CD4-positive, alpha-beta T cell (primary cell): ENCODE measurements at regions not wholly inside any gene's neighbourhood (a gene's known extent, or its start where the extent isn't known, plus 50 kb on each side); places are given as distances from the start of the nearest gene placed in this dataset.

Source experiments
- ATAC-seq: fragments of 200-7000 bp; cut with Tn5 transposase; one replicate; pipeline ENCODE4 v1.10.0; 2022; ENCODE audit warnings: mild to moderate bottlenecking; ENCODE audit not compliant: poor library complexity
- CTCF ChIA-PET: fragments of 350-600 bp; sonication (Branson Sonifier 250); formaldehyde crosslinking; loops from one replicate; lab custom pipeline; 2021; ENCODE audit warnings: antibody characterized with exemption, inconsistent platforms; lab: Charles Lee
- POLR2A ChIA-PET: fragments of 350-600 bp; sonication (Branson Sonifier 250); formaldehyde crosslinking; loops from one replicate; lab custom pipeline; 2021; ENCODE audit warnings: antibody characterized with exemption, inconsistent platforms; lab: Charles Lee
- DNase-seq, 14 experiments: peaks; one replicate each; pipeline ENCODE4 v3.0.0-alpha.2; 2013 to 2020; ENCODE audit warnings: mixed read lengths in 2 of 14
- H3K27ac ChIP-seq, 2 donors: one replicate each; pipeline versions ENCODE4 v1.5.1 to v1.7.0; 2013; ENCODE audit warnings: low read length in 2 of 2, low read depth in 1 of 2, mild to moderate bottlenecking in 1 of 2
- H3K27me3 ChIP-seq, 2 experiments: 1 replicate in 1 of 2; 2 replicates in 1 of 2; pipeline versions ENCODE4 v1.6.1 to v1.7.0; 2013; ENCODE audit warnings: low read length in 2 of 2, control low read depth in 1 of 2, mild to moderate bottlenecking in 1 of 2, moderate library complexity in 1 of 2; ENCODE audit not compliant: insufficient read depth in 2 of 2, control insufficient read depth in 1 of 2
- H3K36me3 ChIP-seq: one replicate; pipeline ENCODE4 v1.6.1; 2013; ENCODE audit warnings: low read length, control low read depth; ENCODE audit not compliant: insufficient read depth
- H3K4me1 ChIP-seq: one replicate; pipeline ENCODE4 v1.6.1; 2013; ENCODE audit warnings: low read length, control low read depth; ENCODE audit not compliant: insufficient read depth
- H3K4me3 ChIP-seq: one replicate; pipeline ENCODE4 v1.5.1; 2013; ENCODE audit warnings: mild to moderate bottlenecking, low read length, moderate library complexity
- H3K9me3 ChIP-seq, 2 experiments: 1 replicate in 1 of 2; 2 replicates in 1 of 2; pipeline versions ENCODE4 v1.6.1 to v1.7.0; 2013; ENCODE audit warnings: low read length in 2 of 2, mild to moderate bottlenecking in 2 of 2, control low read depth in 1 of 2, moderate library complexity in 1 of 2; ENCODE audit not compliant: control insufficient read depth in 1 of 2, insufficient read depth in 1 of 2
- H3K27ac Mint-ChIP-seq: one replicate; pipeline ENCODE4 v1.8.0; 2020; ENCODE audit warnings: mixed read lengths
- H3K27me3 Mint-ChIP-seq: one replicate; pipeline ENCODE4 v1.8.0; 2021; ENCODE audit warnings: mixed read lengths
- H3K36me3 Mint-ChIP-seq: one replicate; pipeline ENCODE4 v1.8.0; 2021; ENCODE audit warnings: low read depth, mixed read lengths
- H3K4me1 Mint-ChIP-seq: one replicate; pipeline ENCODE4 v1.8.0; 2021; ENCODE audit warnings: low read depth, mixed read lengths
- H3K4me3 Mint-ChIP-seq: one replicate; pipeline ENCODE4 v1.8.0; 2020; ENCODE audit warnings: mild to moderate bottlenecking, mixed read lengths
- H3K9me3 Mint-ChIP-seq: one replicate; pipeline ENCODE4 v1.8.0; 2020; ENCODE audit warnings: mixed read lengths
- CTCF ChIP-seq: fragments of 200-600 bp; IDR thresholded peaks from one replicate; pipeline ENCODE4 v1.8.0; 2022; ENCODE audit warnings: antibody characterized with exemption, mild to moderate bottlenecking
- intact Hi-C, 2 experiments: fragments of 100-400 bp; cut with DNase I in 1 of 2; cut with micrococcal nuclease in 1 of 2; formaldehyde crosslinking; loops; one replicate each; pipeline versions ENCODE4 v1.15.1 to v1.9.0; 2023 to 2025; cut with DNase I, micrococcal nuclease

GRCh38 chr12:76692846-76693245 is 71.1 kb upstream of the ZDHHC17 start:
- Histone ChIP-seq H3K4me1 (no peaks in the 10 kb centered on the region), H3K27ac (no peak overlapping the region), H3K36me3 (no peaks in the 10 kb centered on the region), H3K9me3 (no peaks in the 10 kb centered on the region), H3K4me3 (no peak overlapping the region), H3K27me3 (no peaks in the 10 kb centered on the region)
- CTCF ChIA-PET: no interaction called here
- H3K9me3 Mint-ChIP-seq: no peaks in the 10 kb centered on the region
- H3K36me3 Mint-ChIP-seq: no peaks in the 10 kb centered on the region
- no peak for DNase-seq
- no peaks in the 10 kb centered on the region for H3K27me3 Mint-ChIP-seq
- POLR2A ChIA-PET: no interaction called here
- no peak overlapping the region for H3K27ac Mint-ChIP-seq
- intact Hi-C loops: no loop called here
- no peak overlapping the region for H3K4me3 Mint-ChIP-seq
- ATAC-seq: no peak
- no peak for TF ChIP-seq CTCF
- no peaks in the 10 kb centered on the region for H3K4me1 Mint-ChIP-seq

GRCh38 chr12:76694369-76694768 is 69.5 kb upstream of the ZDHHC17 start:
- POLR2A ChIA-PET: no interaction called here
- H3K4me1 Mint-ChIP-seq: no peaks in the 10 kb centered on the region
- CTCF ChIA-PET: no interaction called here
- no peaks in the 10 kb centered on the region for H3K27me3 ChIP-seq
- TF ChIP-seq CTCF: no peak
- H3K27ac Mint-ChIP-seq: no peak overlapping the region
- H3K27me3 Mint-ChIP-seq: no peaks in the 10 kb centered on the region
- H3K36me3 Mint-ChIP-seq: no peaks in the 10 kb centered on the region
- no peak overlapping the region for H3K4me3 Mint-ChIP-seq
- H3K9me3 ChIP-seq: no peaks in the 10 kb centered on the region
- H3K9me3 Mint-ChIP-seq: no peaks in the 10 kb centered on the region
- ATAC-seq (no peak), DNase-seq (no peak)
- no peak overlapping the region for H3K4me3 ChIP-seq
- no peaks in the 10 kb centered on the region for H3K4me1 ChIP-seq
- intact Hi-C loops: no loop called here
- no peaks in the 10 kb centered on the region for H3K36me3 ChIP-seq
- no peak overlapping the region for H3K27ac ChIP-seq

GRCh38 chr12:76696186-76696585 is 67.7 kb upstream of the ZDHHC17 start:
- no peak for TF ChIP-seq CTCF
- CTCF ChIA-PET: no interaction called here
- H3K36me3 Mint-ChIP-seq: no peaks in the 10 kb centered on the region

More at GRCh38 chr12:76696186-76696585, 67.7 kb upstream of the ZDHHC17 start:
- DNase-seq: no peak
- Mint-ChIP-seq H3K27me3 (no peaks in the 10 kb centered on the region), H3K4me1 (no peaks in the 10 kb centered on the region), H3K9me3 (no peaks in the 10 kb centered on the region), H3K4me3 (no peak overlapping the region), H3K27ac (no peak overlapping the region)
- intact Hi-C loops: no loop called here
- ATAC-seq: no peak
- POLR2A ChIA-PET: no interaction called here
- Histone ChIP-seq H3K9me3 (no peaks in the 10 kb centered on the region), H3K27ac (no peak overlapping the region), H3K4me3 (no peak overlapping the region), H3K27me3 (no peaks in the 10 kb centered on the region), H3K36me3 (no peaks in the 10 kb centered on the region), H3K4me1 (no peaks in the 10 kb centered on the region)
